A549 (cell line): ENCODE measurements at regions not wholly inside any gene's neighbourhood (a gene's known extent, or its start where the extent isn't known, plus 50 kb on each side); places are given as distances from the start of the nearest gene placed in this dataset.

ENCODE experiments used
- BHLHE40 ChIP-seq: IDR thresholded peaks from 2 replicates; pipeline ENCODE4 v1.6.1; 2012; ENCODE audit warnings: low read depth, low read length, inconsistent platforms
- CBX2 ChIP-seq: fragments of 200-600 bp; sonication (generic); IDR thresholded peaks from 2 replicates; pipeline ENCODE4 v1.6.1; 2016; ENCODE audit warnings: low read depth, mild to moderate bottlenecking, borderline replicate concordance
- CHD2 ChIP-seq: fragments of 150-350 bp; IDR thresholded peaks from 2 replicates; pipeline ENCODE4 v1.6.1; 2014; ENCODE audit warnings: low read length; ENCODE audit not compliant: partially characterized antibody
- EP300 ChIP-seq, 2 experiments: fragments of >200 bp; sonication (Bioruptor Twin); formaldehyde crosslinking; IDR thresholded peaks; 2 replicates in 1 of 2; 3 replicates in 1 of 2; pipeline ENCODE4 v1.6.1; 2016 to 2017
- HDAC2 ChIP-seq: fragments of 200-600 bp; sonication (generic); IDR thresholded peaks from 2 replicates; pipeline ENCODE4 v1.6.1; 2016
- POLR2A ChIP-seq: IDR thresholded peaks from 2 replicates; pipeline ENCODE4 v1.6.1; 2012; ENCODE audit warnings: mild to moderate bottlenecking, low read length
- RFX5 ChIP-seq: fragments of 450-650 bp; IDR thresholded peaks from 2 replicates; pipeline ENCODE4 v1.7.1; 2014; ENCODE audit warnings: antibody characterized with exemption, mild to moderate bottlenecking, moderate library complexity
- ZFP36 ChIP-seq: fragments of 450-650 bp; IDR thresholded peaks from 2 replicates; pipeline ENCODE4 v1.6.1; 2014; ENCODE audit warnings: borderline replicate concordance; ENCODE audit not compliant: partially characterized antibody
- TF ChIP-seq, protein P1 (sequence below): fragments of >200 bp; sonication (Bioruptor Twin); formaldehyde crosslinking; IDR thresholded peaks from 3 replicates; pipeline ENCODE4 v1.5.1; 2016
- TF ChIP-seq, protein P2 (sequence below): fragments of 200-600 bp; sonication (generic); IDR thresholded peaks from 2 replicates; pipeline ENCODE4 v1.6.1; 2016; ENCODE audit warnings: antibody characterized with exemption, mild to moderate bottlenecking, moderate library complexity

DNA sequence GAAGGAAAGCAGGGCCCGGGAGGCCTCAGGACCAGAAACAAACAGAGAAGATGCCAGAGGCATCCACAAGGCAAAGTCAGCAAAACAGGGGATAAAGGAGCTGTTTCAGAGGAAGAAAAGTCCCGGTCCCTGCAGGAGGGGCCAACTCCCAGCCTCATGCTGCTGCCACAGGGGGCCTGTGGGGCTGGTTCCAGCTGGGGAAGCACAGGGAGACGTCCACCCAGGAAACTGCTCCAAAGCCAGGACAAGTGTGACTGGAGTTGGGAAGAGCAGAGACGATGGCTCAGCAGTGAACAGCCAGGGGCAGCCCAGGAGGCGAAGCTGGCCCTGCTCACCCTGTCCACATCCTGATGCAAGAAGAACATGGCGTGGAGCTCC lies 454.4 kb downstream of the BRD1 start:
- TF ChIP-seq ZFP36 (no peak), CHD2 (no peak), RFX5 (no peak), CBX2 (no peak), BHLHE40 (no peak), HDAC2 (no peak), EP300 (IDR thresholded peaks at IDR 0.05) (no peak), POLR2A (no peak)
- TF ChIP-seq, protein P1, sequence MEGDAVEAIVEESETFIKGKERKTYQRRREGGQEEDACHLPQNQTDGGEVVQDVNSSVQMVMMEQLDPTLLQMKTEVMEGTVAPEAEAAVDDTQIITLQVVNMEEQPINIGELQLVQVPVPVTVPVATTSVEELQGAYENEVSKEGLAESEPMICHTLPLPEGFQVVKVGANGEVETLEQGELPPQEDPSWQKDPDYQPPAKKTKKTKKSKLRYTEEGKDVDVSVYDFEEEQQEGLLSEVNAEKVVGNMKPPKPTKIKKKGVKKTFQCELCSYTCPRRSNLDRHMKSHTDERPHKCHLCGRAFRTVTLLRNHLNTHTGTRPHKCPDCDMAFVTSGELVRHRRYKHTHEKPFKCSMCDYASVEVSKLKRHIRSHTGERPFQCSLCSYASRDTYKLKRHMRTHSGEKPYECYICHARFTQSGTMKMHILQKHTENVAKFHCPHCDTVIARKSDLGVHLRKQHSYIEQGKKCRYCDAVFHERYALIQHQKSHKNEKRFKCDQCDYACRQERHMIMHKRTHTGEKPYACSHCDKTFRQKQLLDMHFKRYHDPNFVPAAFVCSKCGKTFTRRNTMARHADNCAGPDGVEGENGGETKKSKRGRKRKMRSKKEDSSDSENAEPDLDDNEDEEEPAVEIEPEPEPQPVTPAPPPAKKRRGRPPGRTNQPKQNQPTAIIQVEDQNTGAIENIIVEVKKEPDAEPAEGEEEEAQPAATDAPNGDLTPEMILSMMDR: no peak
- TF ChIP-seq, protein P2, sequence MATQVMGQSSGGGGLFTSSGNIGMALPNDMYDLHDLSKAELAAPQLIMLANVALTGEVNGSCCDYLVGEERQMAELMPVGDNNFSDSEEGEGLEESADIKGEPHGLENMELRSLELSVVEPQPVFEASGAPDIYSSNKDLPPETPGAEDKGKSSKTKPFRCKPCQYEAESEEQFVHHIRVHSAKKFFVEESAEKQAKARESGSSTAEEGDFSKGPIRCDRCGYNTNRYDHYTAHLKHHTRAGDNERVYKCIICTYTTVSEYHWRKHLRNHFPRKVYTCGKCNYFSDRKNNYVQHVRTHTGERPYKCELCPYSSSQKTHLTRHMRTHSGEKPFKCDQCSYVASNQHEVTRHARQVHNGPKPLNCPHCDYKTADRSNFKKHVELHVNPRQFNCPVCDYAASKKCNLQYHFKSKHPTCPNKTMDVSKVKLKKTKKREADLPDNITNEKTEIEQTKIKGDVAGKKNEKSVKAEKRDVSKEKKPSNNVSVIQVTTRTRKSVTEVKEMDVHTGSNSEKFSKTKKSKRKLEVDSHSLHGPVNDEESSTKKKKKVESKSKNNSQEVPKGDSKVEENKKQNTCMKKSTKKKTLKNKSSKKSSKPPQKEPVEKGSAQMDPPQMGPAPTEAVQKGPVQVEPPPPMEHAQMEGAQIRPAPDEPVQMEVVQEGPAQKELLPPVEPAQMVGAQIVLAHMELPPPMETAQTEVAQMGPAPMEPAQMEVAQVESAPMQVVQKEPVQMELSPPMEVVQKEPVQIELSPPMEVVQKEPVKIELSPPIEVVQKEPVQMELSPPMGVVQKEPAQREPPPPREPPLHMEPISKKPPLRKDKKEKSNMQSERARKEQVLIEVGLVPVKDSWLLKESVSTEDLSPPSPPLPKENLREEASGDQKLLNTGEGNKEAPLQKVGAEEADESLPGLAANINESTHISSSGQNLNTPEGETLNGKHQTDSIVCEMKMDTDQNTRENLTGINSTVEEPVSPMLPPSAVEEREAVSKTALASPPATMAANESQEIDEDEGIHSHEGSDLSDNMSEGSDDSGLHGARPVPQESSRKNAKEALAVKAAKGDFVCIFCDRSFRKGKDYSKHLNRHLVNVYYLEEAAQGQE: no peak
